ENCODE measurements at regions not wholly inside any gene's neighbourhood (a gene's known extent, or its start where the extent isn't known, plus 50 kb on each side); places are given as distances from the start of the nearest gene placed in this dataset.

DNA sequence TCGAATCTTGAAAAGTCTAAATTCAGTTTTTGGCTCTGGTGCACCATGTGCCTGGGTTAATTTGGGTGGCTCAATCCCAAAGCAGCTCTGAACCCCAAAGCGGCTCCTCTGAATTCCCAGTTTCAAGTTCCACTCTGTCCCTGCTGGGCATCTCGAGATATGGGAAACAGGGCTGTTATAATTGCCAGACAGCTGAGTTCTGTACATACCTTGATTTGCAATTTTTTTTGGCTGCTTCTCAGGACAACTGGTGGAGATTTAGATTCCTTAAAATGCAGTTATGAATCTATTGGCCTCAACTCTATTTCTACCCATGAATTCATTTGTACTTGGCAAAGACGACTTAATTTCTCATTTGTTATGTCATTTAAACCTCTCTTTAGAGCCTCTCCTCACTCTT lies 808.5 kb downstream of the TLE4 start:
- Mint-ChIP-seq H3K4me3 (peak overlapping the region in 1 of 3 experiments; percentile 8), H3K27ac (peak overlapping the region in 2 of 3 experiments; percentile 13 to 31), H3K4me1 (peaks cover 69% of the 10 kb centered on the region)

DNA sequence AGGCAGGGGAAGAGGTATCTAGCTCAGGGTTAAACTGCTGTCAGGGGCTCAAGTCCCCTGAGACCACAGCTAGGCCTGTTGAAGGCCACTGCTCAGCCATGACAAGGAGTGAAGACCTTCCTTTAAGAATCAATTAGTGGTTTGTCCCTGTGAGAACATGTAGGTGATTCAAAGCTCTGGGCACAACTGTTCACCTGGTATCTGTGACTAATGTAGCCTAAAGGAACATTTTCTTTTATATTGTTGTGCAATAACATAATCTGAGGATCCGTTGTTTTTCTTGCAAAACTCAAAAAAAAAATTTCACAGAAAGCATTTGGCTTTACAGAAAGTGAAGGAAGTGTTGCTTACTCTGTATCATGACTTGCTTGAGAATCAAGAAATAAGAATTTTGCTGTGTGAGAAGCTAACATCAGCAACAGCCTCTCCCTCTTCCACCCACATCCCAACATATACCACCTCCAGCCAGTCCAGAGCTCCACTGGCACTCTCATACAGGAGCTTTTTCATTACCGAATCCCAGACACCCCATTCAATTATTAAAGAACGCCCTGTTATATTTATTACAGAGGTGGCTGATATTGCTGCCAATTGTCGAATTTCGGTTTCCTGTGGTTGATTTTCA lies 807.0 kb downstream of the TLE4 start:
- peak overlapping the region in 1 of 3 experiments; percentile 17 for H3K27ac Mint-ChIP-seq
- no peaks in the 10 kb centered on the region for H3K9me3 Mint-ChIP-seq
- no peaks in the 10 kb centered on the region for H3K36me3 Mint-ChIP-seq (ENCODE audit: low read depth)
- peaks cover 69% of the 10 kb centered on the region for H3K4me1 Mint-ChIP-seq
- H3K27me3 Mint-ChIP-seq (ENCODE audit: low read depth): no peaks in the 10 kb centered on the region
- TF ChIP-seq, protein P1, sequence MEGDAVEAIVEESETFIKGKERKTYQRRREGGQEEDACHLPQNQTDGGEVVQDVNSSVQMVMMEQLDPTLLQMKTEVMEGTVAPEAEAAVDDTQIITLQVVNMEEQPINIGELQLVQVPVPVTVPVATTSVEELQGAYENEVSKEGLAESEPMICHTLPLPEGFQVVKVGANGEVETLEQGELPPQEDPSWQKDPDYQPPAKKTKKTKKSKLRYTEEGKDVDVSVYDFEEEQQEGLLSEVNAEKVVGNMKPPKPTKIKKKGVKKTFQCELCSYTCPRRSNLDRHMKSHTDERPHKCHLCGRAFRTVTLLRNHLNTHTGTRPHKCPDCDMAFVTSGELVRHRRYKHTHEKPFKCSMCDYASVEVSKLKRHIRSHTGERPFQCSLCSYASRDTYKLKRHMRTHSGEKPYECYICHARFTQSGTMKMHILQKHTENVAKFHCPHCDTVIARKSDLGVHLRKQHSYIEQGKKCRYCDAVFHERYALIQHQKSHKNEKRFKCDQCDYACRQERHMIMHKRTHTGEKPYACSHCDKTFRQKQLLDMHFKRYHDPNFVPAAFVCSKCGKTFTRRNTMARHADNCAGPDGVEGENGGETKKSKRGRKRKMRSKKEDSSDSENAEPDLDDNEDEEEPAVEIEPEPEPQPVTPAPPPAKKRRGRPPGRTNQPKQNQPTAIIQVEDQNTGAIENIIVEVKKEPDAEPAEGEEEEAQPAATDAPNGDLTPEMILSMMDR (IDR thresholded peaks at IDR 0.05; ENCODE audit: unreplicated experiment in 3 of 3): no peak
- peak overlapping the region in 1 of 3 experiments; percentile 18 for H3K4me3 Mint-ChIP-seq

More for the DNA sequence above, 808.5 kb downstream of the TLE4 start:
- Mint-ChIP-seq H3K36me3 (ENCODE audit: low read depth) (no peaks in the 10 kb centered on the region), H3K27me3 (ENCODE audit: low read depth) (no peaks in the 10 kb centered on the region), H3K9me3 (no peaks in the 10 kb centered on the region)
- TF ChIP-seq, protein P1 (IDR thresholded peaks at IDR 0.05; ENCODE audit: unreplicated experiment in 3 of 3): no peak

DNA sequence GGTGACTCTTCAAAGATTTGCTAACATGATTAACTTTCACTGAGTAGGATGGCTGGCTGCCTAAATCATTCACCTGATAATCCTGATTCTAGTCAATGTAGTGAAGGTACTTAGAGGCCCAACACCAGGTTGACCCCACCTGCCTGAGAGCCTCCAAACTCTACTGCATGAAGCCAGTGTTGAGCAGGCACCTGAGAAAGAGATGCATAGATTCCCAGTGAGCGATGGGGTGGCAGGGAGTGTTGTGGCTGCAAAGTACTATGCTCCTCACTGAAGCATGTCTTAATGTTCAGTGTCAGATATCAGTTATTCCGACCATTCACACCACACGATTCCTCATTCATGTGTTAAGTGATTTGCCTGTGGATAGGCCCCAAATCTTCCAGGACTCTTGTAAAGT lies 804.4 kb downstream of the TLE4 start:
- no peak overlapping the region for H3K4me3 Mint-ChIP-seq
- peaks cover 60% of the 10 kb centered on the region for H3K4me1 Mint-ChIP-seq
- H3K36me3 Mint-ChIP-seq (ENCODE audit: low read depth): no peaks in the 10 kb centered on the region
- no peaks in the 10 kb centered on the region for H3K9me3 Mint-ChIP-seq
- TF ChIP-seq, protein P1 (IDR thresholded peaks at IDR 0.05; ENCODE audit: unreplicated experiment in 3 of 3): no peak
- H3K27ac Mint-ChIP-seq: no peak overlapping the region
- H3K27me3 Mint-ChIP-seq (ENCODE audit: low read depth): no peaks in the 10 kb centered on the region

DNA sequence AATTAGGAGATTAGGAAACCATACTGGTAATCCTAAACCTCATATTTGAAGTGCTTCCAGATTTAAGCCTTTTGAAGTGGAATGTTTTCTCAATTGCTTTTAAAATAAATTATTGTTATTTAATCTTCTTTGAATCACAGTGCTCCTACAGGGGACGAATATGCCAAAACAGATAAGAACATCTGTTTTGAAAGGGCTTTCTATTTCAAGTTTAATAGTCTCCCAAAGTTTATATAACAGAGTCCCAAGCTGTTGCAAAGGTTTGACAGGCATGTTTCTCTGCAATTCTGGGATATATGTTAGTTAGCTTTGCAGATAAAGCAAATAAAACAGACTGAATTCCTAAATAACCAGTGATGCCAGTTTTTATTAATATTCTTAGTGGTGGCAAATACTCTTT lies 803.7 kb downstream of the TLE4 start:
- no peak overlapping the region for H3K4me3 Mint-ChIP-seq
- TF ChIP-seq, protein P1 (IDR thresholded peaks at IDR 0.05; ENCODE audit: unreplicated experiment in 3 of 3): no peak
- H3K27me3 Mint-ChIP-seq (ENCODE audit: low read depth): no peaks in the 10 kb centered on the region
- H3K36me3 Mint-ChIP-seq (ENCODE audit: low read depth): no peaks in the 10 kb centered on the region
- H3K9me3 Mint-ChIP-seq: no peaks in the 10 kb centered on the region
- H3K4me1 Mint-ChIP-seq: peaks cover 58% of the 10 kb centered on the region
- no peak overlapping the region for H3K27ac Mint-ChIP-seq

DNA sequence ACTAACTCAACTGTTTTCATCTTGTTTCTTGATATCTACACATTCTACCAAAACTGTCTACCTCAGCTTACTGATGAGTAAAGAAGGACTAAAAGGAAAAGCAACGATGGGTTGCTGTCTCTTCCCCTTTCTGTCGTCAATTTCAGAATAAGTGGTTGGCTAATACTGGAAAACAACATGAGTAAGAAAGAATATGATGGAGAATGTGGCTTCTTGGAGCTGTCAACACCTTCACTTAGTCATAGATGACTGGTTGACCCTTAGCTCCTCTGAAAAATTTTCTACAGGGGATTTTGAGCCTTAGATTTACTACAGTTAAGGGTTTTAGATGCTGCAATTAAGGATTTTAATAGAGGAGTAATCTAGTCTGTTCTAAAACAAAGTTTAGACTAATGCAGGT lies 797.9 kb downstream of the TLE4 start:
- Mint-ChIP-seq H3K27me3 (ENCODE audit: low read depth) (no peaks in the 10 kb centered on the region), H3K4me1 (peaks cover 6% of the 10 kb centered on the region), H3K36me3 (ENCODE audit: low read depth) (peaks cover 4% of the 10 kb centered on the region), H3K4me3 (no peak overlapping the region), H3K27ac (no peak overlapping the region), H3K9me3 (peaks cover 8% of the 10 kb centered on the region)
- TF ChIP-seq, protein P1 (IDR thresholded peaks at IDR 0.05; ENCODE audit: unreplicated experiment in 3 of 3): no peak

DNA sequence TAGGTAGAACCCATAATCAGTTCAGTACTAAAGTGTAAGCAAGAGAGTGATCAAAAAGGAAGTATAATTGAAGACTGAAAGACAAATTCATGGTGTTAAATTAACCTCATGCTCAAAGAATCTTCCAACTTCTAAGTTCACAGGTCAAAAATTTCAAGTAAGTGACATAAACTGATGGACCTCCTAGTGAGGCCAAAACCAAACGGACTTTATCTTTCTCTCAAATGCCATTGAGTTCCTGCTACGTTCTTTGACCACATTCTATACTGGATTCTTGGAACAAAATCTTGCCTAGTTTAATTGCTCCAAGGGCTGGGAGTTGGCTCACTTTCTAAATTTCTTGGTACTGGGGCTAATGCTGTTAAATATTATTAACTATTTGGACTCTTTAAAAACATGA lies 794.9 kb downstream of the TLE4 start:
- TF ChIP-seq, protein P1 (IDR thresholded peaks at IDR 0.05; ENCODE audit: unreplicated experiment in 3 of 3): no peak
- Mint-ChIP-seq H3K27ac (no peak overlapping the region), H3K36me3 (ENCODE audit: low read depth) (peaks cover 4% of the 10 kb centered on the region), H3K4me3 (no peak overlapping the region), H3K9me3 (peaks cover 8% of the 10 kb centered on the region), H3K27me3 (ENCODE audit: low read depth) (no peaks in the 10 kb centered on the region), H3K4me1 (peaks cover 5% of the 10 kb centered on the region)
